A549 (cell line): ENCODE measurements at regions not wholly inside any gene's neighbourhood (a gene's known extent, or its start where the extent isn't known, plus 50 kb on each side); places are given as distances from the start of the nearest gene placed in this dataset.

Experiments used
- ATAC-seq, 2 experiments: fragments of 200-7000 bp in 1 of 2; fragments of >200 bp in 1 of 2; cut with Nextera tagmentation in 1 of 2; cut with Tn5 transposase in 1 of 2; 3 replicates each; pipeline versions ENCODE4 v1.8.0 to v1.9.1; 2018 to 2020; ENCODE audit warnings: mild to moderate bottlenecking in 1 of 2, moderate library complexity in 1 of 2
- CTCF ChIA-PET: fragments of 300-600 bp; sonication (Branson Sonifier 250); formaldehyde crosslinking; extraction: SDS; loops from one replicate; lab custom pipeline; 2021; ENCODE audit warnings: antibody characterized with exemption, inconsistent platforms; lab: Yijun Ruan, JAX
- POLR2A ChIA-PET: fragments of 350-600 bp; formaldehyde crosslinking; extraction: SDS; loops from one replicate; lab custom pipeline; 2021; ENCODE audit warnings: antibody characterized with exemption, inconsistent platforms; lab: Yijun Ruan, JAX
- DNase-seq, 2 experiments: peaks; one replicate each; pipeline versions ENCODE4 v3.0.0 to v3.0.0-alpha.2; 2011 to 2016; ENCODE audit warnings: low read depth in 1 of 2, low spot score in 1 of 2
- FAIRE-seq: peaks from 2 replicates; lab custom pipeline; 2011; peaks lifted over from hg19 to GRCh38; lab: Jason Lieb, UNC
- H3K27ac ChIP-seq, 2 experiments: fragments of >200 bp; sonication (Bioruptor Twin); formaldehyde crosslinking; 3 replicates each; pipeline ENCODE4 v1.5.1; 2016 to 2017
- H3K4me1 ChIP-seq: fragments of >200 bp; sonication (Bioruptor Twin); formaldehyde crosslinking; 3 replicates; pipeline ENCODE4 v1.6.1; 2016
- H3K4me2 ChIP-seq: fragments of >200 bp; sonication (Bioruptor Twin); formaldehyde crosslinking; 3 replicates; pipeline ENCODE4 v1.6.1; 2016
- H3K4me3 ChIP-seq: fragments of >200 bp; sonication (Bioruptor Twin); formaldehyde crosslinking; 3 replicates; pipeline ENCODE4 v1.5.1; 2016
- H3K9me3 ChIP-seq: fragments of >200 bp; sonication (Bioruptor Twin); formaldehyde crosslinking; 3 replicates; pipeline ENCODE4 v1.6.1; 2016
- BHLHE40 ChIP-seq: IDR thresholded peaks from 2 replicates; pipeline ENCODE4 v1.6.1; 2012; ENCODE audit warnings: low read depth, low read length, inconsistent platforms
- CEBPB ChIP-seq, 2 experiments: fragments of >200 bp in 1 of 2; sonication (Bioruptor Twin) in 1 of 2; formaldehyde crosslinking in 1 of 2; IDR thresholded peaks; 2 replicates each; pipeline ENCODE4 v1.6.1; 2012 to 2016
- CHD4 ChIP-seq: fragments of 200-600 bp; sonication (generic); IDR thresholded peaks from 2 replicates; pipeline ENCODE4 v1.6.1; 2016; ENCODE audit warnings: antibody characterized with exemption, mild to moderate bottlenecking, borderline replicate concordance
- EHF ChIP-seq: fragments of 250-450 bp; sonication (Bioruptor Pico); IDR thresholded peaks from 2 replicates; pipeline ENCODE4 v1.5.0; 2020; ENCODE audit warnings: mild to moderate bottlenecking
- EP300 ChIP-seq, 2 experiments: fragments of >200 bp; sonication (Bioruptor Twin); formaldehyde crosslinking; IDR thresholded peaks; 2 replicates in 1 of 2; 3 replicates in 1 of 2; pipeline ENCODE4 v1.6.1; 2016 to 2017
- ESRRA ChIP-seq: fragments of 150-350 bp; IDR thresholded peaks from 2 replicates; pipeline ENCODE4 v1.6.1; 2014; ENCODE audit warnings: mild to moderate bottlenecking, low read length, borderline replicate concordance
- FOSB ChIP-seq: fragments of 250-450 bp; sonication (Bioruptor Pico); IDR thresholded peaks from 2 replicates; pipeline ENCODE4 v1.5.0; 2020; ENCODE audit warnings: mild to moderate bottlenecking, moderate library complexity
- FOSL2 ChIP-seq, 2 experiments: fragments of 450-650 bp in 1 of 2; fragments of >200 bp in 1 of 2; sonication (Bioruptor Twin) in 1 of 2; formaldehyde crosslinking; IDR thresholded peaks; 2 replicates each; pipeline versions ENCODE4 v1.5.0 to v1.6.1; 2016 to 2020; ENCODE audit warnings: mild to moderate bottlenecking in 1 of 2, moderate library complexity in 1 of 2
- GATA3 ChIP-seq: IDR thresholded peaks from 2 replicates; pipeline ENCODE4 v1.6.1; 2012; ENCODE audit warnings: borderline replicate concordance
- HDAC2 ChIP-seq: fragments of 200-600 bp; sonication (generic); IDR thresholded peaks from 2 replicates; pipeline ENCODE4 v1.6.1; 2016
- JUNB ChIP-seq: fragments of >200 bp; sonication (Bioruptor Twin); formaldehyde crosslinking; IDR thresholded peaks from 2 replicates; pipeline ENCODE4 v1.6.1; 2016
- KDM1A ChIP-seq: fragments of 200-600 bp; sonication (generic); IDR thresholded peaks from 2 replicates; pipeline ENCODE4 v1.6.1; 2016; ENCODE audit warnings: low read depth, mild to moderate bottlenecking
- KDM5A ChIP-seq: fragments of 200-600 bp; sonication (generic); IDR thresholded peaks from 2 replicates; pipeline ENCODE4 v1.6.1; 2016; ENCODE audit warnings: antibody characterized with exemption, mild to moderate bottlenecking
- NR3C1 ChIP-seq: fragments of >200 bp; sonication (Bioruptor Twin); formaldehyde crosslinking; IDR thresholded peaks from 3 replicates; pipeline ENCODE4 v1.6.1; 2017
- POLR2A ChIP-seq: IDR thresholded peaks from 2 replicates; pipeline ENCODE4 v1.6.1; 2012; ENCODE audit warnings: mild to moderate bottlenecking, low read length
- SMC3 ChIP-seq: fragments of >200 bp; sonication (Bioruptor Twin); formaldehyde crosslinking; IDR thresholded peaks from 3 replicates; pipeline ENCODE4 v1.6.1; 2018; ENCODE audit warnings: inconsistent platforms
- SREBF2 ChIP-seq: fragments of 450-650 bp; IDR thresholded peaks from 2 replicates; pipeline ENCODE4 v1.6.1; 2014; ENCODE audit warnings: mild to moderate bottlenecking, moderate library complexity
- ZFP36 ChIP-seq: fragments of 450-650 bp; IDR thresholded peaks from 2 replicates; pipeline ENCODE4 v1.6.1; 2014; ENCODE audit warnings: borderline replicate concordance; ENCODE audit not compliant: partially characterized antibody
- WGBS: methylation state at CpG from one replicate; pipeline ENCODE4 v1.1.6; 2017; ENCODE audit errors: missing lambda C conversion rate; 5-methylcytosine and 5-hydroxymethylcytosine counted together
- TF ChIP-seq, protein P1 (sequence below): fragments of 250-450 bp; sonication (Bioruptor Pico); IDR thresholded peaks from 2 replicates; pipeline ENCODE4 v1.5.0; 2021; ENCODE audit warnings: mild to moderate bottlenecking, moderate library complexity, borderline replicate concordance
- TF ChIP-seq, protein P2 (sequence below): fragments of 250-450 bp; sonication (Bioruptor Pico); IDR thresholded peaks from 2 replicates; pipeline ENCODE4 v1.5.0; 2020; ENCODE audit warnings: low read depth, mild to moderate bottlenecking, moderate library complexity
- TF ChIP-seq, protein P3 (sequence below): fragments of >200 bp; sonication (Bioruptor Twin); formaldehyde crosslinking; IDR thresholded peaks from 3 replicates; pipeline ENCODE4 v1.5.1; 2016

DNA sequence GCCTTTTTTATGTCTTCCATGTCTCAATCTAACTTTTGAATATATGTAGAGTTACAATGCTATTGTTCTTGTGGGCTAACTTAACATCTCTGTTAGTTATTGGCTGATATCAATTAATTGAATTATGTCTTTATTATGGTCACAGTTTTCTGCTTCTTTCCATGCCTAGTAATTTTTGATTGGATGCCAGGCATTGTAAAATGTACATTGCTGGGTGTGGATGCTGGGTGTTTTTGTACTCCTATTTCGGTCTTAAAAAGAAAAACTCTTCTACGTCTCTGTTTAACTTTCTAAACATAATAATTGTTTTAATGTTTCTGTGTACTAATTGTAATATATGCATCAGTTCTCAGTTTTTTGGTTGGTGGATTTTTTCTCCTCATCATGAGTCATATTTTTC is 296.1 kb upstream of the PRICKLE1 start:
- CTCF ChIA-PET, result no interaction called here
- POLR2A ChIA-PET, result no interaction called here
- DNase-seq, result no peak
- 59% methylated on average over 2 of the region's 2 CpGs for WGBS
- Histone ChIP-seq H3K27ac (no peak overlapping the region), H3K4me3 (no peak overlapping the region), H3K4me2 (no peak overlapping the region), H3K4me1 (0 out of 3 replicates have a peak, but pooled peaks cover 3% of the 10 kb centered on the region), H3K9me3 (0 out of 3 replicates have a peak, but pooled peaks cover 6% of the 10 kb centered on the region)
- ATAC-seq, result no peak
- peak; percentile 23 for FAIRE-seq
- TF ChIP-seq KDM1A (no peak), BHLHE40 (no peak), POLR2A (no peak)

DNA sequence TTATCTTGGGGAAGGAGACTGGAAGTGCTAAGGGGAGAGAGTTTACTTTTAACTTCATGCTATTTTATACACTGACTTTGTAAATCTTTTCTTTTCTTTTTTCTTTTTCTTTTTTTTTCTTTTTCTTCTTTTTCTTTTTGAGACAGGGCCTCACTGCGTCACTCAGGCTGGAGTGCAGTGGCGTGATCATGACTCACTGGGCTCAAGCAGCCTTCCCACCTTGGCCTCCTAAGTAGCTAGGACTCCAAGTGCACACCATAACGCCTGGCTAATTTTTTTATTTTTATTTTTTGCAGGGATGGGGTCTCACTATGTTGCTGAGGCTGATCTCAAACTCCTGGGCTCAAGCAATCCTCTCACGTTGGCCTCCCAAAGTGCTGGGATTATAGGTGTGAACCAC is 294.6 kb upstream of the PRICKLE1 start:
- Histone ChIP-seq H3K4me1 (0 out of 3 replicates have a peak, but pooled peaks cover 3% of the 10 kb centered on the region), H3K27ac (no peak overlapping the region), H3K9me3 (peaks cover 16% of the 10 kb centered on the region; the same call in 1 of the 3 replicates), H3K4me3 (no peak overlapping the region), H3K4me2 (no peak overlapping the region)
- DNase-seq, result no peak
- 27% methylated on average over 4 of the region's 4 CpGs for WGBS
- POLR2A ChIA-PET, result no interaction called here
- no peak for FAIRE-seq
- CTCF ChIA-PET, result no interaction called here
- no peak for TF ChIP-seq POLR2A
- no peak for TF ChIP-seq EP300 (IDR thresholded peaks at IDR 0.05)
- no peak for TF ChIP-seq NR3C1
- no peak for TF ChIP-seq ZFP36
- ATAC-seq, result no peak

DNA sequence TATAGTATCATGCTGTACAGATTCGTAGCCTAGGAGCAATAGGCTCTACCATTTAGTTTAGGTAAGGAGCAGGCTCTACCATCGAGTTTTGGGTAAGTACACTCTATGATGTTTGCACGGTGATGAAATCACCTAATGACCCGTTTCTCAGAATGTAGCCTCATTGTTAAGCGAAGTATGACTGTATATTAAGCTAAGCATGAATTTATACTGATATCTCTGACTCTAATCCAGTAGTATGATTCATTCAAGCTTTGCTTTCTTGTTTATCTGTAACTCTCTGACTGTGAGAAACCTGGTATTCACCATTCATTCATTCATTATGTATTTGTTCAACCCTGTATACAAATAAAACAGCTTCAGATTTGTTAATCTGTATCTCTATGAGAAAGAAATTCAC is 283.9 kb upstream of the PRICKLE1 start:
- ATAC-seq, result peak; percentile 37 to 59; a peak in 4 of 6 replicates

DNA sequence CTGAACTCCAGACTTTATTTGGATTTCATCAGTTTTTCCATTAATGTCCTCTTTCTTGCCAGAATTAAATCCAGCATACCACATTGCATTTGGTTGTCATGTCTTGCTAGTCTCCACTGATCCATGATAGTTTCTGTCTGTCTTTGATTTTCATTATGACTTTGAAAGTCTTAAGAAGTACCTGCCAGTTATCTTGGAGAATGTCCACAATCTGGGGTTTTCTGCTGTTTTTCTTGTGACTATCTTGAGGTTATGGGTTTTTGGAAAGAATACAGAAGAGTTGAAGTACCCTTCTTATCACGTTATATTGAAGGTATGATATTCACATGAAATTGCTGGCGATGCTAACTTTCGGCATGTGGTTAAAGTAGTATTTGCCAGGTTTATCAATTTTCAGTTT is 282.3 kb upstream of the PRICKLE1 start:
- FAIRE-seq, result peak; percentile 39
- CTCF ChIA-PET, result no interaction called here
- WGBS, result 28% methylated on average over 3 of the region's 3 CpGs

More for the DNA sequence above, 283.9 kb upstream of the PRICKLE1 start:
- 8% methylated on average over 5 of the region's 5 CpGs for WGBS
- CTCF ChIA-PET, result no interaction called here
- Histone ChIP-seq H3K4me1 (peaks cover 5% of the 10 kb centered on the region; the same call in 1 of the 3 replicates), H3K9me3 (no peaks in the 10 kb centered on the region), H3K27ac (no peak overlapping the region), H3K4me2 (peak overlapping the region; percentile 16; the same call in 2 of the 3 replicates), H3K4me3 (no peak overlapping the region)
- DNase-seq (peak in 1 of 2 experiments; percentile 57), FAIRE-seq (peak; percentile 65)
- TF ChIP-seq JUNB (peak; percentile 23; the same call in 1 of the 2 replicates), CHD4 (no peak), GATA3 (peak; percentile 56; the same call in 1 of the 2 replicates), FOSL2 (IDR thresholded peaks at IDR 0.05) (0 out of 2 replicates have a peak, but pooled peaks have one; percentile 30), FOSL2 (CRISPR knock-in tag; IDR thresholded peaks at IDR 0.05) (peak; percentile 35; the same call in 1 of the 2 replicates), CEBPB (IDR thresholded peaks at IDR 0.05) (peak in 1 of 2 experiments; percentile 56; a peak in 2 of 4 replicates), SREBF2 (no peak), FOSB (CRISPR knock-in tag) (no peak), KDM5A (no peak)
- TF ChIP-seq, protein P1, sequence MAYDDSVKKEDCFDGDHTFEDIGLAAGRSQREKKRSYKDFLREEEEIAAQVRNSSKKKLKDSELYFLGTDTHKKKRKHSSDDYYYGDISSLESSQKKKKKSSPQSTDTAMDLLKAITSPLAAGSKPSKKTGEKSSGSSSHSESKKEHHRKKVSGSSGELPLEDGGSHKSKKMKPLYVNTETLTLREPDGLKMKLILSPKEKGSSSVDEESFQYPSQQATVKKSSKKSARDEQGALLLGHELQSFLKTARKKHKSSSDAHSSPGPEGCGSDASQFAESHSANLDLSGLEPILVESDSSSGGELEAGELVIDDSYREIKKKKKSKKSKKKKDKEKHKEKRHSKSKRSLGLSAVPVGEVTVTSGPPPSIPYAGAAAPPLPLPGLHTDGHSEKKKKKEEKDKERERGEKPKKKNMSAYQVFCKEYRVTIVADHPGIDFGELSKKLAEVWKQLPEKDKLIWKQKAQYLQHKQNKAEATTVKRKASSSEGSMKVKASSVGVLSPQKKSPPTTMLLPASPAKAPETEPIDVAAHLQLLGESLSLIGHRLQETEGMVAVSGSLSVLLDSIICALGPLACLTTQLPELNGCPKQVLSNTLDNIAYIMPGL, result no peak
- POLR2A ChIA-PET, result no interaction called here

More for the DNA sequence above, 282.3 kb upstream of the PRICKLE1 start:
- H3K27ac ChIP-seq, result no peak overlapping the region
- H3K9me3 ChIP-seq, result no peaks in the 10 kb centered on the region
- DNase-seq, result no peak
- no peak for TF ChIP-seq ZFP36
- TF ChIP-seq, protein P1, result no peak
- no peak for TF ChIP-seq ESRRA
- TF ChIP-seq, protein P2, sequence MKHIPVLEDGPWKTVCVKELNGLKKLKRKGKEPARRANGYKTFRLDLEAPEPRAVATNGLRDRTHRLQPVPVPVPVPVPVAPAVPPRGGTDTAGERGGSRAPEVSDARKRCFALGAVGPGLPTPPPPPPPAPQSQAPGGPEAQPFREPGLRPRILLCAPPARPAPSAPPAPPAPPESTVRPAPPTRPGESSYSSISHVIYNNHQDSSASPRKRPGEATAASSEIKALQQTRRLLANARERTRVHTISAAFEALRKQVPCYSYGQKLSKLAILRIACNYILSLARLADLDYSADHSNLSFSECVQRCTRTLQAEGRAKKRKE, result no peak
- TF ChIP-seq HDAC2, result no peak
- TF ChIP-seq NR3C1, result no peak
- no peak for TF ChIP-seq SMC3
- TF ChIP-seq EHF (CRISPR knock-in tag), result no peak
- TF ChIP-seq, protein P3, sequence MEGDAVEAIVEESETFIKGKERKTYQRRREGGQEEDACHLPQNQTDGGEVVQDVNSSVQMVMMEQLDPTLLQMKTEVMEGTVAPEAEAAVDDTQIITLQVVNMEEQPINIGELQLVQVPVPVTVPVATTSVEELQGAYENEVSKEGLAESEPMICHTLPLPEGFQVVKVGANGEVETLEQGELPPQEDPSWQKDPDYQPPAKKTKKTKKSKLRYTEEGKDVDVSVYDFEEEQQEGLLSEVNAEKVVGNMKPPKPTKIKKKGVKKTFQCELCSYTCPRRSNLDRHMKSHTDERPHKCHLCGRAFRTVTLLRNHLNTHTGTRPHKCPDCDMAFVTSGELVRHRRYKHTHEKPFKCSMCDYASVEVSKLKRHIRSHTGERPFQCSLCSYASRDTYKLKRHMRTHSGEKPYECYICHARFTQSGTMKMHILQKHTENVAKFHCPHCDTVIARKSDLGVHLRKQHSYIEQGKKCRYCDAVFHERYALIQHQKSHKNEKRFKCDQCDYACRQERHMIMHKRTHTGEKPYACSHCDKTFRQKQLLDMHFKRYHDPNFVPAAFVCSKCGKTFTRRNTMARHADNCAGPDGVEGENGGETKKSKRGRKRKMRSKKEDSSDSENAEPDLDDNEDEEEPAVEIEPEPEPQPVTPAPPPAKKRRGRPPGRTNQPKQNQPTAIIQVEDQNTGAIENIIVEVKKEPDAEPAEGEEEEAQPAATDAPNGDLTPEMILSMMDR, result no peak
- TF ChIP-seq, all 56 proteins: peak for 0
- Histone ChIP-seq H3K4me2 (no peak overlapping the region), H3K4me3 (no peak overlapping the region), H3K4me1 (peaks cover 5% of the 10 kb centered on the region; the same call in 1 of the 3 replicates)
- ATAC-seq, result no peak
- POLR2A ChIA-PET, result no interaction called here
